ENCODE measurements at regions not wholly inside any gene's neighbourhood (a gene's known extent, or its start where the extent isn't known, plus 50 kb on each side); places are given as distances from the start of the nearest gene placed in this dataset.

GRCh38 chr14:55973911-55974630 is 144.1 kb upstream of the PELI2 start:
- TF ChIP-seq, protein P1, sequence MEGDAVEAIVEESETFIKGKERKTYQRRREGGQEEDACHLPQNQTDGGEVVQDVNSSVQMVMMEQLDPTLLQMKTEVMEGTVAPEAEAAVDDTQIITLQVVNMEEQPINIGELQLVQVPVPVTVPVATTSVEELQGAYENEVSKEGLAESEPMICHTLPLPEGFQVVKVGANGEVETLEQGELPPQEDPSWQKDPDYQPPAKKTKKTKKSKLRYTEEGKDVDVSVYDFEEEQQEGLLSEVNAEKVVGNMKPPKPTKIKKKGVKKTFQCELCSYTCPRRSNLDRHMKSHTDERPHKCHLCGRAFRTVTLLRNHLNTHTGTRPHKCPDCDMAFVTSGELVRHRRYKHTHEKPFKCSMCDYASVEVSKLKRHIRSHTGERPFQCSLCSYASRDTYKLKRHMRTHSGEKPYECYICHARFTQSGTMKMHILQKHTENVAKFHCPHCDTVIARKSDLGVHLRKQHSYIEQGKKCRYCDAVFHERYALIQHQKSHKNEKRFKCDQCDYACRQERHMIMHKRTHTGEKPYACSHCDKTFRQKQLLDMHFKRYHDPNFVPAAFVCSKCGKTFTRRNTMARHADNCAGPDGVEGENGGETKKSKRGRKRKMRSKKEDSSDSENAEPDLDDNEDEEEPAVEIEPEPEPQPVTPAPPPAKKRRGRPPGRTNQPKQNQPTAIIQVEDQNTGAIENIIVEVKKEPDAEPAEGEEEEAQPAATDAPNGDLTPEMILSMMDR (IDR thresholded peaks at IDR 0.05) = no peak
- no peak for TF ChIP-seq POLR2A (IDR thresholded peaks at IDR 0.05; ENCODE audit: low read depth)
- TF ChIP-seq EP300 (IDR thresholded peaks at IDR 0.05) = no peak
